Lung (tissue), 11 donors: ENCODE measurements at regions not wholly inside any gene's neighbourhood (a gene's known extent, or its start where the extent isn't known, plus 50 kb on each side); places are given as distances from the start of the nearest gene placed in this dataset.
"Not testable (repeated sequence)": the region's sequence is repeated elsewhere in the genome, so short reads cannot be mapped to it uniquely, and the experiment has no call there.

Experiments
- ATAC-seq: fragments of 200-7000 bp; cut with Tn5 transposase; one replicate; pipeline ENCODE4 v1.9.1; 2020; ENCODE audit warnings: moderate number of reproducible peaks; ENCODE audit not compliant: insufficient read depth, low FRiP score
- DNase-seq, 3 donors: peaks; one replicate each; pipeline ENCODE4 v3.0.0-alpha.2; 2013 to 2017
- H3K27ac ChIP-seq, 2 donors: one replicate each; pipeline ENCODE4 v1.5.1; 2013; ENCODE audit warnings: mild to moderate bottlenecking in 2 of 2, moderate library complexity in 2 of 2, control low read depth in 1 of 2, inconsistent platforms in 1 of 2, low read depth in 1 of 2, low read length in 1 of 2
- H3K27me3 ChIP-seq, 3 donors: one replicate each; pipeline ENCODE4 v1.5.1; 2013; ENCODE audit warnings: low read length in 2 of 3; ENCODE audit not compliant: control insufficient read depth in 3 of 3, insufficient read depth in 3 of 3
- H3K36me3 ChIP-seq, 4 donors: one replicate each; pipeline ENCODE4 v1.5.1; 2013; ENCODE audit warnings: low read length in 4 of 4, mild to moderate bottlenecking in 1 of 4, moderate library complexity in 1 of 4; ENCODE audit not compliant: control insufficient read depth in 4 of 4, insufficient read depth in 4 of 4
- H3K4me1 ChIP-seq, 5 donors: one replicate each; pipeline ENCODE4 v1.5.1; 2013; ENCODE audit warnings: low read length in 5 of 5, mild to moderate bottlenecking in 2 of 5, moderate library complexity in 1 of 5; ENCODE audit not compliant: control insufficient read depth in 5 of 5, insufficient read depth in 5 of 5
- H3K4me3 ChIP-seq: one replicate; pipeline ENCODE4 v1.5.1; 2013; ENCODE audit warnings: mild to moderate bottlenecking, control low read depth, moderate library complexity
- H3K9ac ChIP-seq, 2 donors: one replicate each; pipeline ENCODE4 v1.5.1; 2013; ENCODE audit warnings: low read length in 2 of 2, control low read depth in 1 of 2; ENCODE audit not compliant: insufficient read depth in 1 of 2
- H3K9me3 ChIP-seq, 4 donors: one replicate each; pipeline ENCODE4 v1.5.1; 2013; ENCODE audit warnings: low read length in 3 of 4, mild to moderate bottlenecking in 1 of 4, moderate library complexity in 1 of 4; ENCODE audit not compliant: control insufficient read depth in 4 of 4, insufficient read depth in 3 of 4
- WGBS, 2 donors: extraction: QIAGEN DNeasy Blood & Tissue Kit; methylation state at CpG; one replicate each; pipeline ENCODE4 v1.1.7; 2013; 5-methylcytosine and 5-hydroxymethylcytosine counted together
- TF ChIP-seq, protein P1 (sequence below): IDR thresholded peaks from 2 replicates; pipeline ENCODE4 v1.5.1; 2012; ENCODE audit warnings: mild to moderate bottlenecking; ENCODE audit errors: control extremely low read depth, extremely low read depth
- donor health status: control.
- donor health status: control.
- donor health status: Bipolar disorder and iron deficiency.
- donor health status: healthy.
- donor health status: DM: yes; HTN: yes; CAD: no.

DNA sequence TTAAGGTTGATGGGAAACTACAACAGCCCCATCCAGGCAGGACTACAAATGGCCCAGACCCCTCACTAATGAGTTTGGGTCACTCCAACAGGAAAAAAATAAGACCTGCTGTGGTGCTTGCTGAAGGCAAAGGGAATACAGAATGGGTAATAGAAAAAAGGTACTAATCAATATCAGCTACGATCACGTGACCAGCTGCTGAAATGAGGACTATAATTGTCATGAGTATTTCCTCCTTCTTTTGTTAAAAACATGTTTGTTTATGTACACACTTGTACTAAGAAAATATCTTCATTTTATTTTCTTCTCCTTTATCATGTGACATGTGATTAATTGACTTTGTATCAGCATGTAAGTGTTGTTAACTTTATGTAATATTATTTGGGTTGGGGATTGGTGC, 199.9 kb downstream of the GJA1 start:
- peaks cover 0 to 19% (median 7%) of the 10 kb centered on the region in 4 donors for H3K9me3 ChIP-seq
- ATAC-seq = no peak
- 95 to 98% methylated on average over 2 of the region's 2 CpGs for WGBS, 2 donors

DNA sequence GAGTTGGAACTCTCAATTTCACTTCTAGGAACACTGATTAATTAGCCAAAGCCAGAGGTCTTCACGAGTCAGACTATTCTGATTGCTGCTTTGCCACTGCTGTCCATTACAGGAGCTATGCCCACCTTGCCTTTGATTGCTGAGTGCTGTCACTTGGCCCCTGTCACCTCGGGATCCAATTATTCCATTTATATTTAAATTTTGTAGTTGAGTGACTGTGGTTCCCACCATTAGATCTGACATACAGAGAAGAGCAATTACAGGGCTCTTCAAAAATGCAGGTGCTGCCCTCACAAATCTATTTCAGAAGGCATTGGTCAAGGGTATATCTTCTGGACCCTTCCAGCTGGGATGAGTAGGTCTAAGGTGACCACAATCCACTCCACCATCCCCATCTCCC, 200.8 kb downstream of the GJA1 start:
- H3K9me3 ChIP-seq = peaks cover 0 to 19% (median 7%) of the 10 kb centered on the region in 4 donors
- 69 to 71% methylated on average over 2 of the region's 2 CpGs for WGBS, 2 donors
- not testable (repeated sequence) for H3K27ac ChIP-seq, H3K4me1 ChIP-seq, H3K27me3 ChIP-seq, ATAC-seq, H3K4me3 ChIP-seq, H3K9ac ChIP-seq, H3K36me3 ChIP-seq, DNase-seq

More for the DNA sequence above, 199.9 kb downstream of the GJA1 start:
- Histone ChIP-seq H3K27ac (no peak overlapping the region), H3K4me1 (no peaks in the 10 kb centered on the region), H3K36me3 (no peaks in the 10 kb centered on the region), H3K9ac (no peak overlapping the region), H3K27me3 (no peaks in the 10 kb centered on the region), H3K4me3 (no peak overlapping the region)
- DNase-seq = no peak
- TF ChIP-seq, protein P1, sequence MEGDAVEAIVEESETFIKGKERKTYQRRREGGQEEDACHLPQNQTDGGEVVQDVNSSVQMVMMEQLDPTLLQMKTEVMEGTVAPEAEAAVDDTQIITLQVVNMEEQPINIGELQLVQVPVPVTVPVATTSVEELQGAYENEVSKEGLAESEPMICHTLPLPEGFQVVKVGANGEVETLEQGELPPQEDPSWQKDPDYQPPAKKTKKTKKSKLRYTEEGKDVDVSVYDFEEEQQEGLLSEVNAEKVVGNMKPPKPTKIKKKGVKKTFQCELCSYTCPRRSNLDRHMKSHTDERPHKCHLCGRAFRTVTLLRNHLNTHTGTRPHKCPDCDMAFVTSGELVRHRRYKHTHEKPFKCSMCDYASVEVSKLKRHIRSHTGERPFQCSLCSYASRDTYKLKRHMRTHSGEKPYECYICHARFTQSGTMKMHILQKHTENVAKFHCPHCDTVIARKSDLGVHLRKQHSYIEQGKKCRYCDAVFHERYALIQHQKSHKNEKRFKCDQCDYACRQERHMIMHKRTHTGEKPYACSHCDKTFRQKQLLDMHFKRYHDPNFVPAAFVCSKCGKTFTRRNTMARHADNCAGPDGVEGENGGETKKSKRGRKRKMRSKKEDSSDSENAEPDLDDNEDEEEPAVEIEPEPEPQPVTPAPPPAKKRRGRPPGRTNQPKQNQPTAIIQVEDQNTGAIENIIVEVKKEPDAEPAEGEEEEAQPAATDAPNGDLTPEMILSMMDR = no peak

DNA sequence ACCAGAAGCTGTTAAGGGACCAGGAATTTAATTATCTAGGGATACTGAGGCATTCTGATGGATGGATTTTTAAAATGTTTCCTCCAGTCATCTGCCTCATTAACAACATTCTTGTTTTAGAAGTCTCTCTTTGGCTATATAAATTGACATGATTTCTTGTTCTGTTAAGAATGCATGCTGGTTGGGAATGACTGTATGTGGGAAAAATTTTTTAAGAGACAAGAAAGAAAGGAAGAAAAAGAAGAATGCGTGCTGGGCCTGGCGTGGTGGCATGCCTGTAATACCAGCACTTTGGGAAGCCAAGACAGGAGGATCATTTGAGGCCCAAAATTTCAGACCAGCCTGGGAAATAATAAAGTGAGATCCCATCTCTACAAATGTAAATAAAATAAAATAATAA, 203.6 kb downstream of the GJA1 start:
- H3K9me3 ChIP-seq = peaks cover 0 to 16% (median 4%) of the 10 kb centered on the region in 4 donors
- DNase-seq = no peak
- TF ChIP-seq, protein P1 = no peak
- H3K27ac ChIP-seq = no peak overlapping the region
- H3K9ac ChIP-seq = no peak overlapping the region
- no peaks in the 10 kb centered on the region for H3K4me1 ChIP-seq
- no peaks in the 10 kb centered on the region for H3K36me3 ChIP-seq
- no peak for ATAC-seq
- no peak overlapping the region for H3K4me3 ChIP-seq
- 92 to 93% methylated on average over 2 of the region's 2 CpGs for WGBS, 2 donors
- H3K27me3 ChIP-seq = no peaks in the 10 kb centered on the region

DNA sequence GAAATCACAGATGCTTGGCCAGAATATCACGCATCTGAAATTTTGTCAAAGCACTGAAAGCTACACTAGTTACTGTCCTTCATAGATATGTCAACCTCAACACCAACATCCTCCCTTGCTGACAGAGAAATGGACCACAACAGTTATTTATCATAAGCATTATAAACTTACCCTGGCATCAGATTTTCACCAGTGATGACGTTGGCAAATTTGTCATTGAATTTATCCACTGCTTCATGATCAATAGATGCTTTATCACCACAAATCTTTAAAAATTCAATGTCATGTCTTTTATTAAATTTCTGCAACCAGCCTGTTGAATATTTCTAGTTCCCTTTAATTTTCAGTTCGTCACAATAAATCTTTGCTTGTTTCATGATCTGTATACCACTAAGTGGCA, 205.7 kb downstream of the GJA1 start:
- no peak for ATAC-seq
- Histone ChIP-seq H3K9ac (no peak overlapping the region), H3K27ac (no peak overlapping the region), H3K27me3 (no peaks in the 10 kb centered on the region), H3K4me1 (no peaks in the 10 kb centered on the region), H3K36me3 (no peaks in the 10 kb centered on the region), H3K9me3 (peaks cover 0 to 5% (median 2%) of the 10 kb centered on the region in 4 donors), H3K4me3 (no peak overlapping the region)
- TF ChIP-seq, protein P1 = no peak
- 61 to 90% methylated on average over 3 of the region's 3 CpGs for WGBS, 2 donors
- DNase-seq = no peak
